Astrocyte (in vitro differentiated cells and primary cell): ENCODE measurements at regions not wholly inside any gene's neighbourhood (a gene's known extent, or its start where the extent isn't known, plus 50 kb on each side); places are given as distances from the start of the nearest gene placed in this dataset.

Source experiments
- EZH2 ChIP-seq: IDR thresholded peaks from 2 replicates; pipeline ENCODE4 v1.6.1; 2012; ENCODE audit warnings: mild to moderate bottlenecking, low read length, inconsistent platforms; ENCODE audit not compliant: insufficient read depth
- TF ChIP-seq, protein P1 (sequence below): IDR thresholded peaks from 2 replicates; pipeline ENCODE4 v1.5.1; 2011; ENCODE audit warnings: low read depth, mild to moderate bottlenecking, inconsistent platforms, low read length, moderate library complexity; ENCODE audit not compliant: insufficient read depth

DNA sequence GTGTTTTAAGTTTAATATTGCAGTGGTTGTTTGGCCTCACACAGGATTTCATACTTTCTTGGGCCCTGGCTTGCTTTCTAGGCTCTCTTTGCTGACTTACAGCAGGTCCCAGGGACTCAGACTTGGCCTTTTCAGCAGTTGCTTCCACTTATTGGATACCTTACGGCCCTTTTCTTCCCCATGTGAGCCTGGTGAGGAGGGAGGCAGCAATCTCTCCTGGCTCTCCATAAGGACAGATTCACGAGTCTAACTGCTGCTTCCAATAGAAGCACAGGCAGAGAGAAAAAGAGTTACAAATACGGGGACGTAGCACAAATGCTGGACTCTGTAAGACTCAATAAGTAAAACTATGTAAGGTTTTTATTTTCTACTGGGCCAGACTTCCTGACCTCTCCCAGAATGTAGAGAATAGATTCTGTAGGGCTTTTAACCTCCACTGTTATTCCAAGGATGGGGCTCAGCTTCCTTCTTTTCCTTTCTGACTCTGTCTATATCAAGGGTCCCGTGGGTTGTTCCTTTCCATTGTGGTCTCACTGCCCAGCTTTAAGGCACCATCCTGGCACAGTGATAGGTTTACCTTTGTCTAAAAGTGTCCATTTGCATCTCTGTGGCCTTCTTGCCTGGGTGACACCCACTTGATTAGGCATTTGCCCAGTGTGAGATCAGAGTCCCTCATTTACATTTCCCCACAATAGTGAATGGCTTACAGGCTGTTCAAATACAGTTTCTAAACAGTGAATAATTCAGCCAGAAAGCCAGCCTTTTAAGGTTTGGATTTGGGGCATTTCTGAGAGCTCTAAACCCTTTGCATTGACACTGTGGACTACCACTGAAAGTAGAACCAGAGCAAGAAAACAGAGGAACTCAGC is 92.8 kb downstream of the RASSF10 start:
- TF ChIP-seq, protein P1, sequence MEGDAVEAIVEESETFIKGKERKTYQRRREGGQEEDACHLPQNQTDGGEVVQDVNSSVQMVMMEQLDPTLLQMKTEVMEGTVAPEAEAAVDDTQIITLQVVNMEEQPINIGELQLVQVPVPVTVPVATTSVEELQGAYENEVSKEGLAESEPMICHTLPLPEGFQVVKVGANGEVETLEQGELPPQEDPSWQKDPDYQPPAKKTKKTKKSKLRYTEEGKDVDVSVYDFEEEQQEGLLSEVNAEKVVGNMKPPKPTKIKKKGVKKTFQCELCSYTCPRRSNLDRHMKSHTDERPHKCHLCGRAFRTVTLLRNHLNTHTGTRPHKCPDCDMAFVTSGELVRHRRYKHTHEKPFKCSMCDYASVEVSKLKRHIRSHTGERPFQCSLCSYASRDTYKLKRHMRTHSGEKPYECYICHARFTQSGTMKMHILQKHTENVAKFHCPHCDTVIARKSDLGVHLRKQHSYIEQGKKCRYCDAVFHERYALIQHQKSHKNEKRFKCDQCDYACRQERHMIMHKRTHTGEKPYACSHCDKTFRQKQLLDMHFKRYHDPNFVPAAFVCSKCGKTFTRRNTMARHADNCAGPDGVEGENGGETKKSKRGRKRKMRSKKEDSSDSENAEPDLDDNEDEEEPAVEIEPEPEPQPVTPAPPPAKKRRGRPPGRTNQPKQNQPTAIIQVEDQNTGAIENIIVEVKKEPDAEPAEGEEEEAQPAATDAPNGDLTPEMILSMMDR: no peak
- TF ChIP-seq EZH2: no peak
